Vagina (tissue), 2 donors: ENCODE measurements at regions not wholly inside any gene's neighbourhood (a gene's known extent, or its start where the extent isn't known, plus 50 kb on each side); places are given as distances from the start of the nearest gene placed in this dataset.
A peak's percentile ranks its signal among the peaks of the same experiment; 100 is the strongest.

Experiments used
- DNase-seq, 2 donors: peaks; one replicate each; pipeline ENCODE4 v3.0.0-alpha.2; 2017; ENCODE audit errors: extremely low spot score in 2 of 2
- H3K27ac ChIP-seq: fragments of 200-600 bp; sonication (generic); one replicate; pipeline ENCODE4 v1.5.1; 2019
- H3K27me3 ChIP-seq: fragments of 200-600 bp; sonication (generic); one replicate; pipeline ENCODE4 v1.5.1; 2019
- H3K36me3 ChIP-seq, 2 donors: fragments of 200-600 bp; sonication (generic); one replicate each; pipeline ENCODE4 v1.5.1; 2017 to 2019
- H3K4me1 ChIP-seq: fragments of 200-600 bp; sonication (generic); one replicate; pipeline ENCODE4 v1.5.1; 2019
- H3K4me3 ChIP-seq, 2 donors: fragments of 200-600 bp; sonication (generic); 1 replicate in 1 of 2; 2 replicates in 1 of 2; pipeline ENCODE4 v1.5.1; 2016 to 2019
- H3K9me3 ChIP-seq: fragments of 200-600 bp; sonication (generic); one replicate; pipeline ENCODE4 v1.5.1; 2019
- CTCF ChIP-seq, 3 experiments: fragments of 450-650 bp in 2 of 3; fragments of 200-600 bp in 1 of 3; sonication (generic) in 1 of 3; IDR thresholded peaks; one replicate each; pipeline ENCODE4 v1.5.1; 2017 to 2019; ENCODE audit warnings: antibody characterized with exemption in 3 of 3, mild to moderate bottlenecking in 2 of 3, moderate library complexity in 2 of 3
- POLR2A ChIP-seq, 2 donors: fragments of 450-650 bp; IDR thresholded peaks; one replicate each; pipeline ENCODE4 v1.6.1; 2017; ENCODE audit warnings: antibody characterized with exemption in 2 of 2, mild to moderate bottlenecking in 2 of 2, moderate library complexity in 2 of 2
- POLR2AphosphoS5 ChIP-seq, 2 donors: sonication (generic); formaldehyde crosslinking; IDR thresholded peaks; one replicate each; pipeline ENCODE4 v1.9.0; 2017; ENCODE audit warnings: antibody characterized with exemption in 2 of 2, mild to moderate bottlenecking in 2 of 2, low read depth in 1 of 2; ENCODE audit not compliant: insufficient read depth in 1 of 2
- intact Hi-C: fragments of 100-400 bp; cut with DNase I; formaldehyde crosslinking; loops from one replicate; pipeline ENCODE4 v1.15.1; 2023

GRCh38 chr1:5571861-5572401, 420.3 kb downstream of the NPHP4 start:
- peak; percentile 69 to 77 for DNase-seq
- Histone ChIP-seq H3K27ac (no peak overlapping the region), H3K36me3 (no peaks in the 10 kb centered on the region), H3K4me1 (no peaks in the 10 kb centered on the region), H3K4me3 (no peak overlapping the region), H3K27me3 (no peaks in the 10 kb centered on the region), H3K9me3 (no peaks in the 10 kb centered on the region)
- intact Hi-C loops, result loop anchor here (2.0 kb wide), 1 partner anchor 21 kb away; no protein-coding TSS in a partner anchor
- TF ChIP-seq POLR2AphosphoS5 (IDR thresholded peaks at IDR 0.05; ENCODE audit: insufficient read depth in 1 of 2, low read depth in 1 of 2), result no peak
- TF ChIP-seq POLR2A (IDR thresholded peaks at IDR 0.05), result no peak
- TF ChIP-seq CTCF (IDR thresholded peaks at IDR 0.05), result no peak

DNA sequence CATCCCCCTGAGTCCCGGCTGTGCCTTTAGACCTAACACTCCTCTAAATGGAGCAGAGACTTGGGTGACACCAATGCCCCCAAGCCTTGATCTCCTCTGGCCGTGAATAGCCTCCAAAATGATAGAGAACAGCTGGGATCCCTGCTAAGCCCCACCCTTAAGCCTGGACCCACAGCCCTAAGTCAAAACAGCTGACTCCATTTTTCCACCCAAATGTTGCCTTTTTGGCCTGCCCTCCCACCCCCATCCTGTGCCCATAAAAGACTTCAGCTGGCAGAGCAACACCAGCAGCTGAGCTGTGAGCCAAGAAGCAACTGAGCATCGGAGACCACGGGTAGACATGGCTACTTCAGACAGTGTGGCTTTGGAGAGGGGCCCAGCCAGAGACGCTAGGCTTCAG, 420.8 kb downstream of the NPHP4 start:
- intact Hi-C loops, result loop anchor here (2.0 kb wide), 1 partner anchor 21 kb away; no protein-coding TSS in a partner anchor
- Histone ChIP-seq H3K36me3 (no peaks in the 10 kb centered on the region), H3K27me3 (no peaks in the 10 kb centered on the region), H3K27ac (no peak overlapping the region), H3K4me3 (no peak overlapping the region), H3K9me3 (no peaks in the 10 kb centered on the region), H3K4me1 (no peaks in the 10 kb centered on the region)
- DNase-seq, result peak; percentile 25 to 49
- TF ChIP-seq POLR2AphosphoS5 (IDR thresholded peaks at IDR 0.05; ENCODE audit: insufficient read depth in 1 of 2, low read depth in 1 of 2) (no peak), POLR2A (IDR thresholded peaks at IDR 0.05) (no peak), CTCF (IDR thresholded peaks at IDR 0.05) (no peak)

DNA sequence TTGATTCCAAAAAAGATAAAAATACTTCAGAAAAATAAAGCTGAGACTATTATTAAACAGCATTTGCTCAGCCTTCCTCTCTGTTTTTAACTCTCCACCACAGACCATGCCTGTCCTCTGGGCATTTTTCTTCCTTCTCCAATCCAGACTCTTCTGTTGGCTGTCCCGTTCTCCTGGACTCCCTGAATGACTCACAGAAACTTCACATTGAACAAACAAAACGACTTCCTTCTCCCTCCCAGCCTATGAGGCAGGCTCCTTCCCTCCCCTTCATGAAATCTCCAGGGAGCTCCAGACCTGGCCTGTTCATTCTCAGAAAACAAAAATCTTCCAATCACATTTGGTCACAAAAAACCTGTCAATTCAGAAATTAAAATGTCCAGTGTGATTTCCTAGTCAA, 421.3 kb downstream of the NPHP4 start:
- Histone ChIP-seq H3K27me3 (no peaks in the 10 kb centered on the region), H3K9me3 (no peaks in the 10 kb centered on the region), H3K27ac (no peak overlapping the region), H3K4me1 (no peaks in the 10 kb centered on the region), H3K4me3 (no peak overlapping the region), H3K36me3 (no peaks in the 10 kb centered on the region)
- intact Hi-C loops, result loop anchor here (2.0 kb wide), 1 partner anchor 22 kb away; no protein-coding TSS in a partner anchor
- TF ChIP-seq CTCF (IDR thresholded peaks at IDR 0.05), result no peak
- no peak for TF ChIP-seq POLR2AphosphoS5 (IDR thresholded peaks at IDR 0.05; ENCODE audit: insufficient read depth in 1 of 2, low read depth in 1 of 2)
- no peak for TF ChIP-seq POLR2A (IDR thresholded peaks at IDR 0.05)
- no peak for DNase-seq

DNA sequence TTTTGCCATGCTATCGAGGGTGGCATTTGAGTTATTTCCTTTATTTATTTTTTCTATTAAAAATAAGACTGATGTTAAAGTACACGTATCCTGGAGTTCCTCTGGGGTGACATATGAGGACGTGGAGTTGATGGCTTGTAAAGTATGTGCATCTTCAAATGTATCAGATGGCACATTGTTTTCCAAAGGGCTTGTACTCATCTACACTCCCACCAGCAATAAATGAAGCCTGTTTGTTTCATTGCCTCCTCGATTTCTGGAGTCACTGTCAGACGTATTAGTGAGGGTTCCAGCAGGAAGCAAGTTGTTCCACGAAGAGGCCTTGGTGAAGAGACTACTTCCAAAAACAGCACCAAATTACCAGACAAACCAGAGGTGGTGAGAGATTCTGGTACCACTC, 423.9 kb downstream of the NPHP4 start:
- no peak for TF ChIP-seq POLR2AphosphoS5 (IDR thresholded peaks at IDR 0.05; ENCODE audit: insufficient read depth in 1 of 2, low read depth in 1 of 2)
- no peak for TF ChIP-seq POLR2A (IDR thresholded peaks at IDR 0.05)
- TF ChIP-seq CTCF (IDR thresholded peaks at IDR 0.05), result no peak
- peak in 1 of 2 donors; percentile 20 for DNase-seq
- H3K36me3 ChIP-seq, result no peaks in the 10 kb centered on the region
- H3K4me1 ChIP-seq, result no peaks in the 10 kb centered on the region
- no peaks in the 10 kb centered on the region for H3K27me3 ChIP-seq
- no peak overlapping the region for H3K4me3 ChIP-seq
- no peaks in the 10 kb centered on the region for H3K9me3 ChIP-seq
- H3K27ac ChIP-seq, result no peak overlapping the region
- intact Hi-C loops, result no loop called here

DNA sequence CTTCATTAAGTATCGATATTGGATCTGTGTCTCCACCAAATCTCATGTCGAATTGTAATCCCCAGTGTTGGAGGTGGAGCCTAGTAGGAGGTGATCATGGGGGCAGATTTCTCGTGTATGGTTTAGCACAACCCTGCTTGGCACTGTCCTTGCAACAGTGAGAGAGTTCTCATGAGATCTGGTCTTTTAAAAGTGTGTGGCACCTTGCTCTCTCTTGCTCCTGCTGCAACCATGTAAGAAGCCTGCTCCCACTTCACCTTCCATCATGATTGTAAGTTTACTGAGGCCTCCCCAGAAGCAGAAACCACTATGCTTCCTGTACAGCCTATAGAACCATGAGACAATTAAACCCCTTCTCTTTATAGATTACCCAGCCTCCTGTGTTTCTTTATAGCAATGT, 424.4 kb downstream of the NPHP4 start:
- DNase-seq, result peak; percentile 34 to 52
- Histone ChIP-seq H3K4me3 (no peak overlapping the region), H3K4me1 (no peaks in the 10 kb centered on the region), H3K36me3 (no peaks in the 10 kb centered on the region), H3K27me3 (no peaks in the 10 kb centered on the region), H3K9me3 (no peaks in the 10 kb centered on the region), H3K27ac (no peak overlapping the region)
- TF ChIP-seq CTCF (IDR thresholded peaks at IDR 0.05) (no peak), POLR2A (IDR thresholded peaks at IDR 0.05) (no peak), POLR2AphosphoS5 (IDR thresholded peaks at IDR 0.05; ENCODE audit: insufficient read depth in 1 of 2, low read depth in 1 of 2) (no peak)
- intact Hi-C loops, result no loop called here
